CD14-positive monocyte (primary cell): ENCODE measurements at regions not wholly inside any gene's neighbourhood (a gene's known extent, or its start where the extent isn't known, plus 50 kb on each side); places are given as distances from the start of the nearest gene placed in this dataset.

ENCODE experiments used
- DNase-seq, 3 donors: peaks; one replicate each; pipeline ENCODE4 v3.0.0-alpha.2; 2011 to 2022
- H2AFZ ChIP-seq: 2 replicates; pipeline ENCODE4 v1.6.0; 2012; ENCODE audit warnings: mild to moderate bottlenecking, low read depth, low read length, inconsistent platforms; ENCODE audit not compliant: insufficient read depth, poor library complexity, severe bottlenecking
- H3K27ac ChIP-seq, 2 donors: 1 replicate in 1 of 2; 2 replicates in 1 of 2; pipeline ENCODE4 v1.5.1; 2012 to 2013; ENCODE audit warnings: low read length in 2 of 2, control low read depth in 1 of 2, inconsistent platforms in 1 of 2, low read depth in 1 of 2, mild to moderate bottlenecking in 1 of 2
- H3K27me3 ChIP-seq, 2 donors: one replicate each; pipeline versions ENCODE4 v1.6.0 to v1.6.1; 2011 to 2013; ENCODE audit warnings: low read length in 2 of 2; ENCODE audit not compliant: control insufficient read depth in 2 of 2, insufficient read depth in 2 of 2
- H3K36me3 ChIP-seq, 2 donors: replicated peaks in 1 of 2; 1 replicate in 1 of 2; 2 replicates in 1 of 2; pipeline versions ENCODE4 v1.5.1 to v1.6.1; 2012 to 2013; ENCODE audit warnings: low read length in 2 of 2, control low read depth in 1 of 2, inconsistent platforms in 1 of 2, mild to moderate bottlenecking in 1 of 2; ENCODE audit not compliant: insufficient read depth in 2 of 2, control insufficient read depth in 1 of 2
- H3K4me1 ChIP-seq, 2 donors: 1 replicate in 1 of 2; 2 replicates in 1 of 2; pipeline versions ENCODE4 v1.5.1 to v1.6.1; 2012 to 2013; ENCODE audit warnings: low read length in 2 of 2, control low read depth in 1 of 2, inconsistent platforms in 1 of 2, mild to moderate bottlenecking in 1 of 2, moderate library complexity in 1 of 2; ENCODE audit not compliant: insufficient read depth in 2 of 2, control insufficient read depth in 1 of 2
- H3K4me2 ChIP-seq: replicated peaks from 2 replicates; pipeline ENCODE3; 2012; ENCODE audit warnings: low read length, moderate library complexity, mild to moderate bottlenecking; ENCODE audit not compliant: poor library complexity, severe bottlenecking; ENCODE audit errors: extremely low read depth
- H3K4me3 ChIP-seq, 3 experiments: fragments of 200-600 bp in 1 of 3; sonication (generic) in 1 of 3; replicated peaks in 1 of 3; 1 replicate in 2 of 3; 2 replicates in 1 of 3; pipeline ENCODE4 v1.5.1; 2011 to 2013; ENCODE audit warnings: low read length in 3 of 3, mild to moderate bottlenecking in 3 of 3, control low read depth in 2 of 3, low read depth in 2 of 3, inconsistent platforms in 1 of 3, moderate library complexity in 1 of 3
- H3K79me2 ChIP-seq: 2 replicates; pipeline ENCODE4 v1.6.0; 2012; ENCODE audit warnings: mild to moderate bottlenecking, control low read depth, inconsistent platforms, low read length, moderate library complexity; ENCODE audit not compliant: insufficient read depth
- H3K9ac ChIP-seq: 2 replicates; pipeline ENCODE4 v1.6.0; 2017; ENCODE audit warnings: low read length, mild to moderate bottlenecking; ENCODE audit not compliant: insufficient read depth, poor library complexity, severe bottlenecking
- H3K9me3 ChIP-seq, 2 donors: replicated peaks in 1 of 2; 1 replicate in 1 of 2; 2 replicates in 1 of 2; pipeline versions ENCODE4 v1.5.1 to v1.6.1; 2012 to 2013; ENCODE audit warnings: low read length in 2 of 2, control low read depth in 1 of 2; ENCODE audit not compliant: control insufficient read depth in 1 of 2, insufficient read depth in 1 of 2
- H4K20me1 ChIP-seq: 2 replicates; pipeline ENCODE4 v1.6.0; 2012; ENCODE audit warnings: mild to moderate bottlenecking, low read length, control low read depth, moderate library complexity; ENCODE audit not compliant: insufficient read depth
- H3K27ac Mint-ChIP-seq, 7 donors: one replicate each; pipeline ENCODE4 v1.8.0; 2020; ENCODE audit warnings: mild to moderate bottlenecking in 7 of 7, mixed read lengths in 7 of 7, moderate library complexity in 6 of 7, inconsistent platforms in 2 of 7
- H3K27me3 Mint-ChIP-seq, 3 donors: one replicate each; pipeline ENCODE4 v1.8.0; 2021 to 2022; ENCODE audit warnings: low read depth in 3 of 3, mild to moderate bottlenecking in 3 of 3, mixed read lengths in 3 of 3, moderate library complexity in 3 of 3, inconsistent platforms in 1 of 3
- H3K36me3 Mint-ChIP-seq, 2 donors: one replicate each; pipeline ENCODE4 v1.8.0; 2020; ENCODE audit warnings: mixed read lengths in 2 of 2, inconsistent platforms in 1 of 2, mild to moderate bottlenecking in 1 of 2
- H3K4me1 Mint-ChIP-seq: one replicate; pipeline ENCODE4 v1.8.0; 2020; ENCODE audit warnings: mild to moderate bottlenecking, mixed read lengths
- H3K4me3 Mint-ChIP-seq, 2 donors: one replicate each; pipeline ENCODE4 v1.8.0; 2020; ENCODE audit warnings: mild to moderate bottlenecking in 2 of 2, mixed read lengths in 2 of 2, moderate library complexity in 1 of 2
- H3K9me3 Mint-ChIP-seq, 7 donors: one replicate each; pipeline ENCODE4 v1.8.0; 2020 to 2022; ENCODE audit warnings: mixed read lengths in 7 of 7, mild to moderate bottlenecking in 6 of 7, moderate library complexity in 6 of 7, inconsistent platforms in 2 of 7
- CTCF ChIP-seq: fragments of 200-600 bp; IDR thresholded peaks from one replicate; pipeline ENCODE4 v1.8.0; 2022; ENCODE audit warnings: antibody characterized with exemption, mild to moderate bottlenecking
- WGBS: methylation state at CpG from one replicate; pipeline ENCODE4 v1.1.5; 2013; ENCODE audit warnings: missing lambda C conversion rate; ENCODE audit not compliant: insufficient coverage; 5-methylcytosine and 5-hydroxymethylcytosine counted together
- intact Hi-C, 2 donors: fragments of 100-400 bp; cut with micrococcal nuclease; formaldehyde crosslinking; loops; one replicate each; pipeline versions ENCODE4 v1.15.0 to v1.15.1; 2023

- no peaks in the 10 kb centered on the region for H3K27me3 ChIP-seq
- DNase-seq: no peak
- no peaks in the 10 kb centered on the region for H3K4me1 ChIP-seq
- Mint-ChIP-seq H3K4me1 (no peaks in the 10 kb centered on the region), H3K36me3 (no peaks in the 10 kb centered on the region), H3K9me3 (peaks cover 3 to 17% (median 7%) of the 10 kb centered on the region in 7 donors), H3K4me3 (no peak overlapping the region), H3K27ac (no peak overlapping the region), H3K27me3 (peaks cover 0 to 6% (median 3%) of the 10 kb centered on the region in 3 donors)
- H3K36me3 ChIP-seq: no peaks in the 10 kb centered on the region
- no peak overlapping the region for H3K27ac ChIP-seq
- 90% methylated on average over 2 of the region's 3 CpGs for WGBS
- no peak overlapping the region for H2AFZ ChIP-seq
- no peak overlapping the region for H3K4me2 ChIP-seq
- intact Hi-C loops: no loop called here
- no peak overlapping the region for H3K9ac ChIP-seq
- no peak overlapping the region for H3K4me3 ChIP-seq
- no peaks in the 10 kb centered on the region for H3K79me2 ChIP-seq
- no peaks in the 10 kb centered on the region for H4K20me1 ChIP-seq
- H3K9me3 ChIP-seq: peaks cover 4 to 7% of the 10 kb centered on the region in 2 donors
- no peak for TF ChIP-seq CTCF
Measured at GRCh38 chr12:125583071-125583470, 517.8 kb downstream of the AACS start.

GRCh38 chr12:125586441-125586840 is 521.2 kb downstream of the AACS start:
- Mint-ChIP-seq H3K9me3 (peaks cover 0 to 12% (median 5%) of the 10 kb centered on the region in 7 donors), H3K4me1 (no peaks in the 10 kb centered on the region), H3K27ac (no peak overlapping the region), H3K36me3 (no peaks in the 10 kb centered on the region), H3K27me3 (peaks cover 1 to 5% (median 3%) of the 10 kb centered on the region in 3 donors), H3K4me3 (no peak overlapping the region)
- no peak overlapping the region for H3K9ac ChIP-seq
- H3K27me3 ChIP-seq: no peaks in the 10 kb centered on the region
- no peak overlapping the region for H2AFZ ChIP-seq
- no peaks in the 10 kb centered on the region for H3K4me1 ChIP-seq
- no peak overlapping the region for H3K4me2 ChIP-seq
- no peak overlapping the region for H3K4me3 ChIP-seq
- no peaks in the 10 kb centered on the region for H3K79me2 ChIP-seq
- no peak for TF ChIP-seq CTCF
- H4K20me1 ChIP-seq: no peaks in the 10 kb centered on the region
- no peak for DNase-seq
- no peak overlapping the region for H3K27ac ChIP-seq
- WGBS: 75% methylated on average over 1 of the region's 6 CpGs
- intact Hi-C loops: no loop called here
- no peaks in the 10 kb centered on the region for H3K36me3 ChIP-seq
- no peaks in the 10 kb centered on the region for H3K9me3 ChIP-seq
